NCI-H146 (cell line): ENCODE measurements at regions not wholly inside any gene's neighbourhood (a gene's known extent, or its start where the extent isn't known, plus 50 kb on each side); places are given as distances from the start of the nearest gene placed in this dataset.
"Not testable (repeated sequence)": the region's sequence is repeated elsewhere in the genome, so short reads cannot be mapped to it uniquely, and the experiment has no call there.

Experiments used
- DNase-seq: peaks from one replicate; lab custom pipeline; 2025; lab: John Stamatoyannopoulos, UW

- DNase-seq: no peak
Observed at GRCh38 chr10:45564303-45564959, 108.1 kb downstream of the ZFAND4 start.

- no peak for DNase-seq
Observed at GRCh38 chr10:45561952-45562351, 110.6 kb downstream of the ZFAND4 start.

- DNase-seq: no peak
Observed at GRCh38 chr10:45560262-45560661, 112.3 kb downstream of the ZFAND4 start.

- no peak for DNase-seq
Observed at GRCh38 chr10:45558425-45558824, 114.1 kb downstream of the ZFAND4 start.

GRCh38 chr10:45557275-45557905 lies 115.2 kb downstream of the ZFAND4 start:
- no peak for DNase-seq

- DNase-seq: no peak
Observed at GRCh38 chr10:45555795-45556194, 116.8 kb downstream of the ZFAND4 start.

GRCh38 chr10:45555332-45555731 lies 117.2 kb downstream of the ZFAND4 start:
- not testable (repeated sequence) for DNase-seq

GRCh38 chr10:45553613-45554012 lies 119.0 kb downstream of the ZFAND4 start:
- no peak for DNase-seq

GRCh38 chr10:45553155-45553554 lies 119.4 kb downstream of the ZFAND4 start:
- DNase-seq: no peak

- DNase-seq: no peak
Observed at GRCh38 chr10:45552476-45552875, 120.1 kb downstream of the ZFAND4 start.

GRCh38 chr10:45550903-45551786 lies 121.4 kb downstream of the ZFAND4 start:
- DNase-seq: no peak

- DNase-seq: no peak
Observed at GRCh38 chr10:45548068-45548467, 124.5 kb downstream of the ZFAND4 start.

GRCh38 chr10:45547207-45547606 lies 125.4 kb downstream of the ZFAND4 start:
- no peak for DNase-seq

- DNase-seq: no peak
Observed at GRCh38 chr10:45545150-45545549, 127.4 kb downstream of the ZFAND4 start.

GRCh38 chr10:45544191-45544590 lies 128.4 kb downstream of the ZFAND4 start:
- no peak for DNase-seq

GRCh38 chr10:45541032-45541431 lies 131.5 kb downstream of the ZFAND4 start:
- not testable (repeated sequence) for DNase-seq

- DNase-seq: not testable (repeated sequence)
Observed at GRCh38 chr10:45540589-45540988, 132.0 kb downstream of the ZFAND4 start.

- not testable (repeated sequence) for DNase-seq
Observed at GRCh38 chr10:45539569-45539968, 133.0 kb downstream of the ZFAND4 start.

GRCh38 chr10:45534572-45534971 lies 138.0 kb downstream of the ZFAND4 start:
- no peak for DNase-seq

GRCh38 chr10:45532480-45532879 lies 140.1 kb downstream of the ZFAND4 start:
- DNase-seq: no peak

GRCh38 chr10:45526309-45526905 lies 146.2 kb downstream of the ZFAND4 start:
- DNase-seq: no peak

- DNase-seq: no peak
Observed at GRCh38 chr10:45520476-45520875, 146.5 kb downstream of the ALOX5 start.
